ENCODE measurements at regions not wholly inside any gene's neighbourhood (a gene's known extent, or its start where the extent isn't known, plus 50 kb on each side); places are given as distances from the start of the nearest gene placed in this dataset.

- TF ChIP-seq POU5F1 (IDR thresholded peaks at IDR 0.05; ENCODE audit: borderline replicate concordance, low read depth, low read length, partially characterized antibody), result no peak
- TF ChIP-seq ZNF398 (CRISPR knock-in tag; IDR thresholded peaks at IDR 0.05), result no peak
- no peak for TF ChIP-seq KAT8 (IDR thresholded peaks at IDR 0.05; ENCODE audit: low read depth)
- TF ChIP-seq KDM4B (IDR thresholded peaks at IDR 0.05; ENCODE audit: borderline replicate concordance in 2 of 2, low read depth in 1 of 2), result no peak
- 0 out of 2 replicates have a peak, but pooled peaks have one; percentile 45 for TF ChIP-seq ZBTB40 (IDR thresholded peaks at IDR 0.05)
- TF ChIP-seq ZBTB40 (CRISPR knock-in tag; IDR thresholded peaks at IDR 0.05), result no peak
- TF ChIP-seq ZNF277 (CRISPR knock-in tag; IDR thresholded peaks at IDR 0.05; ENCODE audit: borderline replicate concordance), result no peak
- TF ChIP-seq MNT (conservative IDR thresholded peaks at IDR 0.05), result peak in 1 of 2 experiments; percentile 44; a peak in 1 of 4 replicates
- no peak for TF ChIP-seq NELFE (IDR thresholded peaks at IDR 0.05; ENCODE audit: insufficient read depth, insufficient read length)
- peak; percentile 94 for TF ChIP-seq SMARCA4 (IDR thresholded peaks at IDR 0.05)
- TF ChIP-seq DIDO1 (tag; IDR thresholded peaks at IDR 0.05; ENCODE audit: low read depth), result no peak
- peak; percentile 87 for TF ChIP-seq RUNX1 (IDR thresholded peaks at IDR 0.05; ENCODE audit: low read depth)
- no peak for TF ChIP-seq CHD2 (IDR thresholded peaks at IDR 0.05; ENCODE audit: low read depth, low read length)
- TF ChIP-seq MCM7 (IDR thresholded peaks at IDR 0.05), result no peak
Measured at GRCh38 chr1:182200025-182200812, 138.7 kb upstream of the ZNF648 start (continued).

All from K562 (cell line).